Fibroblast of lung (primary cell): ENCODE measurements at regions not wholly inside any gene's neighbourhood (a gene's known extent, or its start where the extent isn't known, plus 50 kb on each side); places are given as distances from the start of the nearest gene placed in this dataset.

Experiments
- DNase-seq, 2 donors: peaks; one replicate each; pipeline versions ENCODE4 v3.0.0 to v3.0.0-alpha.2; 2010; ENCODE audit warnings: low read depth in 2 of 2
- H2AFZ ChIP-seq: 2 replicates; pipeline ENCODE4 v1.5.1; 2012; ENCODE audit warnings: low read length, control low read depth, inconsistent platforms
- H3K27ac ChIP-seq: 2 replicates; pipeline ENCODE4 v1.5.1; 2011; ENCODE audit warnings: low read length, control low read depth; ENCODE audit not compliant: insufficient read depth
- H3K27me3 ChIP-seq: 2 replicates; pipeline ENCODE4 v1.5.1; 2011; ENCODE audit warnings: mild to moderate bottlenecking, low read length; ENCODE audit not compliant: control insufficient read depth, insufficient read depth
- H3K36me3 ChIP-seq: 2 replicates; pipeline ENCODE4 v1.5.1; 2011; ENCODE audit warnings: low read length; ENCODE audit not compliant: control insufficient read depth, insufficient read depth
- H3K4me1 ChIP-seq: 2 replicates; pipeline ENCODE4 v1.5.1; 2011; ENCODE audit warnings: low read length; ENCODE audit not compliant: control insufficient read depth, insufficient read depth; ENCODE audit errors: extremely low read depth
- H3K4me2 ChIP-seq: 2 replicates; pipeline ENCODE4 v1.5.1; 2011; ENCODE audit warnings: low read length, control low read depth; ENCODE audit not compliant: insufficient read depth; ENCODE audit errors: extremely low read depth
- H3K4me3 ChIP-seq, 4 experiments: fragments of 200-600 bp in 1 of 4; sonication (generic) in 1 of 4; replicated peaks in 1 of 4; 2 replicates each; pipeline ENCODE4 v1.5.1; 2011 to 2016; ENCODE audit warnings: low read length in 4 of 4, low read depth in 3 of 4, mild to moderate bottlenecking in 3 of 4, control low read depth in 2 of 4, inconsistent platforms in 1 of 4, mixed read lengths in 1 of 4; ENCODE audit not compliant: insufficient read depth in 1 of 4; ENCODE audit errors: control extremely low read depth in 1 of 4
- H3K79me2 ChIP-seq: 2 replicates; pipeline ENCODE4 v1.5.1; 2012; ENCODE audit warnings: mild to moderate bottlenecking, low read length, inconsistent platforms; ENCODE audit not compliant: control insufficient read depth, insufficient read depth
- H3K9ac ChIP-seq: 2 replicates; pipeline ENCODE4 v1.5.1; 2011; ENCODE audit warnings: mild to moderate bottlenecking, low read length, control low read depth; ENCODE audit not compliant: insufficient read depth
- H3K9me3 ChIP-seq: 2 replicates; pipeline ENCODE4 v1.5.1; 2012; ENCODE audit warnings: low read depth, low read length; ENCODE audit not compliant: control insufficient read depth, insufficient read depth
- H4K20me1 ChIP-seq: 2 replicates; pipeline ENCODE4 v1.5.1; 2011; ENCODE audit warnings: low read length; ENCODE audit not compliant: control insufficient read depth, insufficient read depth; ENCODE audit errors: extremely low read depth
- CTCF ChIP-seq, 2 donors: IDR thresholded peaks in 1 of 2; conservative IDR thresholded peaks in 1 of 2; 1 replicate in 1 of 2; 2 replicates in 1 of 2; pipeline ENCODE4 v1.5.1; 2011 to 2012; ENCODE audit warnings: low read length in 2 of 2, control low read depth in 1 of 2, inconsistent platforms in 1 of 2, low read depth in 1 of 2, mild to moderate bottlenecking in 1 of 2
- EZH2 ChIP-seq: IDR thresholded peaks from 2 replicates; pipeline ENCODE4 v1.5.1; 2012; ENCODE audit warnings: low read length, control low read depth, mild to moderate bottlenecking; ENCODE audit errors: missing control alignments

DNA sequence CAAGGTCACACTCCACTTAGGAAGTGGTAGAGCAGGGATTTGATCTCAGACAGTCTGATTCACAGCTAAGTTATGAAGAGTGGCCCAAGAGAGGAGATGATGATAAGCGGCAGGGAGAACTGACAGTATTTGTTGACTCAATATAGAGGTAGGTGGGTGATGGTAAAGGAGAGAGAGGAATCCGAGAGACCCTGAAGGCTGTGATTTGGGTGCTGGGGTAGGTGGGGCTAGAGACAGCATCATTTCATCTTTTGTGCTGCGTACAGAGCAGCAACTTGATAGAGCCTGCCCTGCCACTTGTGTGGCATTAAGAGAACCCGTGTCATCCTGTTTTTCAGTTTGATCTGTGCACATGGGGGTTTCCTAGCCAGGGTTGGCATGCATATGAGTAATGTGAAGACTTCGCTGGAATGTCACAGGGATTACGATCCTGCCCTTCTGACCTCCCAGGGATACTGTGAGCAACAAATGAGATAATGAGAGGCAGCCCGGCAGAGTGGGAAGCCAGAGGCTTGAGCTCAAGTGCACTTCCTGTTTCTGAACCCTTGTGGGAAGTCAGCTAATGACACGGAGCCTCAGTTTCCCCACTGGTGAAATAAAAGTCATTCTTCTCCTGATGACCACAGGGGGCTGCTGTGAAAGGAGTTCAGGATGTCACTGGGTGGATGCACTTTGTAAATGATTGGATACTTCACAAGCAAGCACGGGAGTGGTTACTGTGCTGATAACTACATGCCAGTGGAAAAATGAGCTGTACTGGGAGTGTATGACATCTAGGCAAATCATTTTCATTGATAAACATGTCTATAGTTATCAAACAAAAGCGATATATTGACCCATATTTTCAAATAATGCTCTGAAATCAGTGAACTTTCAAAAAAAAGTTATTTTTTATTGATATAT, 59.5 kb upstream of the IGF1 start:
- Histone ChIP-seq H3K4me1 (peaks cover 3% of the 10 kb centered on the region), H3K27ac (peak overlapping the region; percentile 32), H3K9me3 (no peaks in the 10 kb centered on the region), H3K27me3 (no peaks in the 10 kb centered on the region), H3K4me3 (no peak overlapping the region), H3K36me3 (no peaks in the 10 kb centered on the region), H3K9ac (no peak overlapping the region), H3K79me2 (no peaks in the 10 kb centered on the region), H2AFZ (no peak overlapping the region), H3K4me2 (no peak overlapping the region), H4K20me1 (no peaks in the 10 kb centered on the region)
- TF ChIP-seq CTCF (conservative IDR thresholded peaks at IDR 0.05 in 1 of 2, IDR thresholded peaks at IDR 0.05 in 1 of 2; ENCODE audit: low read depth in 1 of 2, low read length in 2 of 2) (no peak), EZH2 (no peak)
- peak; percentile 5 to 77 for DNase-seq

DNA sequence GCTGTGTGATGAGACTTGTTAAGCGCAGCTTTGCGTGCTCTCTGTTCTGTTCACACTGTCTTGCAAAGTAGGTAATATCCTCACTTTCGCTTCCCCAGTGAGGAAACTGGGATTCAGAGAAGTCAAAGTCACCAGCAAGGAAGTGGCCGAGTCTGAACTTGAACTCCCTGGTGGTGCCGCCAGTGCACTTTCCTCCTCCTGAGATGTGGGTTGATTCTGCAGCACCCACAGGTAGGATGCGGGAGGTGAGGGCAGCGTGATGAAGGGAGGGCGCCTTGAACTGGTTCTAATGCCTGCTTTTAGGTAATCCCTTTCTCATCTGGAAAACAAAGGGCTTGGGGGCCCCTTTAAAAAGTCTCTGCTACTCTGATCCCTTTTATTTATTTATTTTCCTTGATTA, 54.9 kb upstream of the IGF1 start:
- Histone ChIP-seq H2AFZ (no peak overlapping the region), H3K36me3 (no peaks in the 10 kb centered on the region), H3K9ac (no peak overlapping the region), H4K20me1 (no peaks in the 10 kb centered on the region), H3K79me2 (no peaks in the 10 kb centered on the region), H3K4me3 (no peak overlapping the region), H3K27ac (no peak overlapping the region), H3K9me3 (no peaks in the 10 kb centered on the region), H3K27me3 (no peaks in the 10 kb centered on the region), H3K4me1 (peaks cover 3% of the 10 kb centered on the region), H3K4me2 (no peak overlapping the region)
- TF ChIP-seq EZH2 (no peak), CTCF (conservative IDR thresholded peaks at IDR 0.05 in 1 of 2, IDR thresholded peaks at IDR 0.05 in 1 of 2; ENCODE audit: low read depth in 1 of 2, low read length in 2 of 2) (no peak)
- no peak for DNase-seq

GRCh38 chr12:102534899-102535298, 54.5 kb upstream of the IGF1 start:
- TF ChIP-seq CTCF (conservative IDR thresholded peaks at IDR 0.05 in 1 of 2, IDR thresholded peaks at IDR 0.05 in 1 of 2; ENCODE audit: low read depth in 1 of 2, low read length in 2 of 2) (no peak), EZH2 (no peak)
- Histone ChIP-seq H3K9ac (no peak overlapping the region), H3K27me3 (no peaks in the 10 kb centered on the region), H3K27ac (no peak overlapping the region), H3K4me3 (no peak overlapping the region), H3K4me2 (no peak overlapping the region), H3K36me3 (no peaks in the 10 kb centered on the region), H3K4me1 (peaks cover 3% of the 10 kb centered on the region), H3K79me2 (no peaks in the 10 kb centered on the region), H2AFZ (no peak overlapping the region), H3K9me3 (no peaks in the 10 kb centered on the region), H4K20me1 (no peaks in the 10 kb centered on the region)
- no peak for DNase-seq
